Fibroblast of lung (primary cell): ENCODE measurements at regions not wholly inside any gene's neighbourhood (a gene's known extent, or its start where the extent isn't known, plus 50 kb on each side); places are given as distances from the start of the nearest gene placed in this dataset.

Experiments used
- EZH2 ChIP-seq: IDR thresholded peaks from 2 replicates; pipeline ENCODE4 v1.5.1; 2012; ENCODE audit warnings: low read length, control low read depth, mild to moderate bottlenecking; ENCODE audit errors: missing control alignments
- TF ChIP-seq, protein P1 (sequence below), 2 donors: IDR thresholded peaks in 1 of 2; conservative IDR thresholded peaks in 1 of 2; 1 replicate in 1 of 2; 2 replicates in 1 of 2; pipeline ENCODE4 v1.5.1; 2011 to 2012; ENCODE audit warnings: low read length in 2 of 2, control low read depth in 1 of 2, inconsistent platforms in 1 of 2, low read depth in 1 of 2, mild to moderate bottlenecking in 1 of 2

DNA sequence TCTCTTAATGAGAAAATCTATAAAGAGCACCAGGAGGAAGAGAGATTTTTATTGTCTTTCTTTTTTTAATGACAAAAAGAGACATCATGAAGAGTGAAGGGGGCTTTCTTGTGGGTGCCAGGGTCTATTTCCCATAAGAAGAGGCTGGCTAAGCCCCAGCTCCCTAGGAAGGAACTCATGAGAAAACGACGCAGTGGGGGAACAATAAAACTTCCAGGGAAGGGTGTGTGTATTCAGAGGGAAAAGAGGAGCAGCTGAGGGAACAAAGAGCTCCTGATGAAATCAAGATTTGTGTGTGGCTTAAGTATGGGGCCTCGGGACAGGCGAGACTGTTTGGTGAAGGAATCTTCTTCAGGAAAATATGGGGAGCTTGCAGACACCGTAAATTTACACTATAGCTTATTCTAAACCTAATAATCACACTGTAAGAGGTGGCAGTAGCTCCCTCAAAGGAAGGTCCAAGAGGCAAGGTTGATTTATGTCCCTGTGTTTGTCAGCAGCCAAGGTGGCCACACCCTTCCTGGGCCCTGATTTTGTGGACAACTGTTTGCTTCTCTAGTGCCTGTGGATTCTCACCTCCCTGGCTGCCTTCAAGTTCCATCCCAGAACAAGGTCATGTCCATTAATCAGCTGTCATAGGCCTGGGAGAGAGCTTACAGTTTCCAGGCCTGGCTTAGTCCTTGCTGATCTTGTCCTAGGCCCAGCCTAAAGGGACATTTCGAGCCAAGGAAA lies 615.7 kb downstream of the INSC start:
- TF ChIP-seq EZH2: no peak
- TF ChIP-seq, protein P1, sequence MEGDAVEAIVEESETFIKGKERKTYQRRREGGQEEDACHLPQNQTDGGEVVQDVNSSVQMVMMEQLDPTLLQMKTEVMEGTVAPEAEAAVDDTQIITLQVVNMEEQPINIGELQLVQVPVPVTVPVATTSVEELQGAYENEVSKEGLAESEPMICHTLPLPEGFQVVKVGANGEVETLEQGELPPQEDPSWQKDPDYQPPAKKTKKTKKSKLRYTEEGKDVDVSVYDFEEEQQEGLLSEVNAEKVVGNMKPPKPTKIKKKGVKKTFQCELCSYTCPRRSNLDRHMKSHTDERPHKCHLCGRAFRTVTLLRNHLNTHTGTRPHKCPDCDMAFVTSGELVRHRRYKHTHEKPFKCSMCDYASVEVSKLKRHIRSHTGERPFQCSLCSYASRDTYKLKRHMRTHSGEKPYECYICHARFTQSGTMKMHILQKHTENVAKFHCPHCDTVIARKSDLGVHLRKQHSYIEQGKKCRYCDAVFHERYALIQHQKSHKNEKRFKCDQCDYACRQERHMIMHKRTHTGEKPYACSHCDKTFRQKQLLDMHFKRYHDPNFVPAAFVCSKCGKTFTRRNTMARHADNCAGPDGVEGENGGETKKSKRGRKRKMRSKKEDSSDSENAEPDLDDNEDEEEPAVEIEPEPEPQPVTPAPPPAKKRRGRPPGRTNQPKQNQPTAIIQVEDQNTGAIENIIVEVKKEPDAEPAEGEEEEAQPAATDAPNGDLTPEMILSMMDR (conservative IDR thresholded peaks at IDR 0.05 in 1 of 2, IDR thresholded peaks at IDR 0.05 in 1 of 2; ENCODE audit: low read depth in 1 of 2, low read length in 2 of 2): no peak
